Heart left ventricle (tissue), 16 donors: ENCODE measurements at regions not wholly inside any gene's neighbourhood (a gene's known extent, or its start where the extent isn't known, plus 50 kb on each side); places are given as distances from the start of the nearest gene placed in this dataset.

ENCODE experiments used
- ATAC-seq, 4 donors: fragments of 200-7000 bp; cut with Tn5 transposase; one replicate each; pipeline ENCODE4 v1.9.1; 2020 to 2022; ENCODE audit warnings: moderate library complexity in 4 of 4, mild to moderate bottlenecking in 3 of 4, moderate number of reproducible peaks in 1 of 4
- DNase-seq, 5 donors: peaks; one replicate each; pipeline ENCODE4 v3.0.0-alpha.2; 2020
- H3K27ac ChIP-seq, 12 donors: fragments of 200-600 bp; sonication (generic) in 4 of 12; one replicate each; pipeline versions ENCODE4 v1.5.0 to v1.8.0; 2016 to 2022; ENCODE audit warnings: mild to moderate bottlenecking in 2 of 12
- H3K27me3 ChIP-seq, 9 donors: fragments of 200-600 bp; sonication (generic) in 2 of 9; one replicate each; pipeline versions ENCODE4 v1.5.1 to v1.8.0; 2016 to 2022; ENCODE audit warnings: mild to moderate bottlenecking in 3 of 9
- H3K36me3 ChIP-seq, 9 donors: fragments of 200-600 bp; sonication (generic) in 2 of 9; one replicate each; pipeline versions ENCODE4 v1.5.0 to v1.8.0; 2018 to 2022; ENCODE audit warnings: mild to moderate bottlenecking in 2 of 9
- H3K4me1 ChIP-seq, 12 donors: fragments of 200-600 bp; sonication (generic) in 4 of 12; one replicate each; pipeline versions ENCODE4 v1.5.0 to v1.8.0; 2016 to 2022; ENCODE audit warnings: mild to moderate bottlenecking in 3 of 12
- H3K4me3 ChIP-seq, 12 donors: fragments of 200-600 bp; sonication (generic) in 4 of 12; one replicate each; pipeline versions ENCODE4 v1.5.0 to v1.8.0; 2017 to 2022; ENCODE audit warnings: mild to moderate bottlenecking in 9 of 12, moderate library complexity in 4 of 12
- H3K9me3 ChIP-seq, 12 donors: fragments of 200-600 bp; sonication (generic) in 4 of 12; one replicate each; pipeline versions ENCODE4 v1.5.0 to v1.8.0; 2016 to 2022; ENCODE audit warnings: mild to moderate bottlenecking in 1 of 12
- POLR2A ChIP-seq, 2 donors: fragments of 450-650 bp; IDR thresholded peaks; one replicate each; pipeline ENCODE4 v1.6.1; 2017; ENCODE audit warnings: antibody characterized with exemption in 2 of 2, mild to moderate bottlenecking in 2 of 2, moderate library complexity in 2 of 2
- WGBS, 4 donors: extraction: QIAGEN DNeasy Blood & Tissue Kit in 2 of 4; methylation state at CpG; one replicate each; pipeline versions ENCODE4 v1.1.5 to v1.1.7; 2013 to 2018; 5-methylcytosine and 5-hydroxymethylcytosine counted together
- intact Hi-C, 10 donors: fragments of 100-400 bp; cut with DNase I; formaldehyde crosslinking; loops; one replicate each; pipeline versions ENCODE4 v1.11.1 to v1.14.2; 2022
- TF ChIP-seq, protein P1 (sequence below), 12 donors: fragments of 200-600 bp; sonication (generic) in 4 of 12; IDR thresholded peaks; one replicate each; pipeline versions ENCODE4 v1.5.0 to v1.8.0; 2018 to 2022; ENCODE audit warnings: antibody characterized with exemption in 12 of 12, mild to moderate bottlenecking in 5 of 12
- donor health status: ischemic (EF 13 %, LVEDD 7.1; RV severe dilation, severe dysfunction).
- donor health status: healthy with polysubstance abuse.
- donor health status: DM: no; HTN: yes; CAD: no.
- donor health status: DM: no; HTN: no; CAD: no.
- donor health status: ischemic (EF 25% LVEDD 6.9; RV normal size, moderate dysfunction).
- donor health status: ischemic (EF 25% LVEDD 5.7; RV mildly dilated, moderate dysfunction).
- donor health status: healthy.
- donor health status: DM: yes; HTN: yes; CAD: no.
- donor health status: ischemic (EF 35%, LVEDD 5.7; RV mildly dilated, moderate dysfunction).
- donor health status: nonischemic (EF 11% LVEDD 7.7; RV severe dilation, severe dysfunction).
- donor health status: DM: yes; HTN: yes; CAD: no.
- donor health status: PGD.
- donor health status: ischemic (EF 29% LVEDD 5.4; RV normal size, mild dysfunction).
- donor health status: nonischemic (EF 23%, LVEDD 6.1; RV moderate dilation, normal function).

- intact Hi-C loops, result loop anchor here in 7 of 10 donors (2.0 to 10.0 kb wide), 6 partner anchors 1169 to 1429 kb away; no protein-coding TSS in a partner anchor
- Histone ChIP-seq H3K4me1 (no peaks in the 10 kb centered on the region), H3K27me3 (peaks cover 0 to 67% (median 6%) of the 10 kb centered on the region in 9 donors), H3K4me3 (no peak overlapping the region), H3K9me3 (no peaks in the 10 kb centered on the region), H3K27ac (no peak overlapping the region), H3K36me3 (no peaks in the 10 kb centered on the region)
- 72 to 88% (median 81%) methylated on average over 4 of the region's 4 CpGs for WGBS, 4 donors
- DNase-seq (no peak), ATAC-seq (no peak)
- TF ChIP-seq, protein P1, sequence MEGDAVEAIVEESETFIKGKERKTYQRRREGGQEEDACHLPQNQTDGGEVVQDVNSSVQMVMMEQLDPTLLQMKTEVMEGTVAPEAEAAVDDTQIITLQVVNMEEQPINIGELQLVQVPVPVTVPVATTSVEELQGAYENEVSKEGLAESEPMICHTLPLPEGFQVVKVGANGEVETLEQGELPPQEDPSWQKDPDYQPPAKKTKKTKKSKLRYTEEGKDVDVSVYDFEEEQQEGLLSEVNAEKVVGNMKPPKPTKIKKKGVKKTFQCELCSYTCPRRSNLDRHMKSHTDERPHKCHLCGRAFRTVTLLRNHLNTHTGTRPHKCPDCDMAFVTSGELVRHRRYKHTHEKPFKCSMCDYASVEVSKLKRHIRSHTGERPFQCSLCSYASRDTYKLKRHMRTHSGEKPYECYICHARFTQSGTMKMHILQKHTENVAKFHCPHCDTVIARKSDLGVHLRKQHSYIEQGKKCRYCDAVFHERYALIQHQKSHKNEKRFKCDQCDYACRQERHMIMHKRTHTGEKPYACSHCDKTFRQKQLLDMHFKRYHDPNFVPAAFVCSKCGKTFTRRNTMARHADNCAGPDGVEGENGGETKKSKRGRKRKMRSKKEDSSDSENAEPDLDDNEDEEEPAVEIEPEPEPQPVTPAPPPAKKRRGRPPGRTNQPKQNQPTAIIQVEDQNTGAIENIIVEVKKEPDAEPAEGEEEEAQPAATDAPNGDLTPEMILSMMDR (IDR thresholded peaks at IDR 0.05), result no peak
- TF ChIP-seq POLR2A (IDR thresholded peaks at IDR 0.05), result no peak
These were observed 511.6 kb downstream of the PLCL1 start for GRCh38 chr2:198315791-198316630.

DNA sequence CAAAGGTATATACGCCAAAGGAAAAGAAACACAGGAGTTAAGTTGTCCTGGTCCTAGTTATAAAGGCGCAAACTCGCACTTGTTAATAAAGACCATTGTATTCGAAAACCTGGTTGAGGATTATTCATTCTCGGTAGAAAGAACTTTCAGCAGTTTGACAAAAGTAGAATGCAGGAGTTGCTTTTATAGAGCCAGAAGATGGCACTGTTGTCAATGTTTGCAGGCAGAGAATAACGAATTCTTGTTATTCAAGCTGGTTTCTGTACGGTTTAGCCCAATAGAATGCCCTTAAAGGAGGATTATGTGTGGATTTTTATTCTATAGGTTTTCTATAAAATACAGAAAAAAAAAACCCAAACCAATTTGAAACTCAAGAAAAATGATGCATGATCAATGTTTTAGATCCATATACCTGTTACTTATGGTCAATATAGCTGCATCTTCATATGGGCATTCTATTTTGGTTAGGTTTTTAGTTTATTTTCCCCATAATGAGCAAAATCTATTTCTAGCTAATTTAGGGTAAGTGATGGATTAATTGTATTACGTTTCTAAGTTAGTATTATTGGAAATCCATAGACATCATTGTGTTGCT lies 510.3 kb downstream of the PLCL1 start:
- WGBS, 4 donors, result 12 to 15% (median 13%) methylated on average over 8 of the region's 8 CpGs
- no peak for DNase-seq
- Histone ChIP-seq H3K36me3 (no peaks in the 10 kb centered on the region), H3K4me1 (no peaks in the 10 kb centered on the region), H3K27ac (no peak overlapping the region), H3K27me3 (peaks cover 0 to 62% (median under 1%) of the 10 kb centered on the region in 9 donors), H3K9me3 (no peaks in the 10 kb centered on the region), H3K4me3 (no peak overlapping the region)
- no peak for ATAC-seq
- TF ChIP-seq POLR2A (IDR thresholded peaks at IDR 0.05), result no peak
- TF ChIP-seq, protein P1 (IDR thresholded peaks at IDR 0.05), result peak; percentile 36 to 78 (median 60)
- intact Hi-C loops, result loop anchor here (2.0 to 10.0 kb wide), 9 partner anchors 1170 to 1548 kb away; no protein-coding TSS in a partner anchor

- Histone ChIP-seq H3K4me3 (no peak overlapping the region), H3K27me3 (peaks cover 0 to 44% (median 0%) of the 10 kb centered on the region in 9 donors), H3K9me3 (no peaks in the 10 kb centered on the region), H3K36me3 (no peaks in the 10 kb centered on the region), H3K27ac (no peak overlapping the region), H3K4me1 (no peaks in the 10 kb centered on the region)
- DNase-seq (no peak), ATAC-seq (no peak)
- 45 to 48% (median 47%) methylated on average over 11 of the region's 11 CpGs for whole genome bisulfite sequencing, 4 donors
- TF ChIP-seq, protein P1 (IDR thresholded peaks at IDR 0.05), result no peak
- no peak for TF ChIP-seq POLR2A (IDR thresholded peaks at IDR 0.05)
- intact Hi-C loops, result loop anchor here (5.0 to 10.0 kb wide), 7 partner anchors 1172 to 1549 kb away; no protein-coding TSS in a partner anchor
These were observed 508.4 kb downstream of the PLCL1 start for GRCh38 chr2:198312596-198313483.
